GM03348 (cell line): ENCODE measurements at regions not wholly inside any gene's neighbourhood (a gene's known extent, or its start where the extent isn't known, plus 50 kb on each side); places are given as distances from the start of the nearest gene placed in this dataset.

Experiments
- DNase-seq: peaks from one replicate; pipeline ENCODE4 v3.0.0; 2012; ENCODE audit warnings: low spot score

DNA sequence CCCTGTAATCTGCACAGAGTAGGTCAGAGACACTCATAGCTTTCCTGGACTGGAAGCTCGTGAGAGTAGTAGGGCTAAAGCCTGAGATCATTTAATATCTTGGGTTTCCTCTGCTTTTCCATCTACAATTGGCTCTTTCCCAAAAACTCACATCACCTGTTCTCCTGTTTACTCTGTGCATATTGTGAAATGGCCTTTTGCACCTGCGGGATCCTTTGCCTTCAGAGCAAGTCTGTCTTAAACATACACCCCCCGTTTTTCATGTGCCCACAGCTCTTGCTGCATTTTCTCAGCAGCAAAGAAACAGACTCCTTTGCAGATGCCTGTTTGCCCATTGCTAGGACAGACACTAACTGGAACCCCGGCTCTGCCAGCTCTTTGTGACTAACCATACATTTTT lies 608.3 kb upstream of the PCDH10 start:
- DNase-seq: no peak

DNA sequence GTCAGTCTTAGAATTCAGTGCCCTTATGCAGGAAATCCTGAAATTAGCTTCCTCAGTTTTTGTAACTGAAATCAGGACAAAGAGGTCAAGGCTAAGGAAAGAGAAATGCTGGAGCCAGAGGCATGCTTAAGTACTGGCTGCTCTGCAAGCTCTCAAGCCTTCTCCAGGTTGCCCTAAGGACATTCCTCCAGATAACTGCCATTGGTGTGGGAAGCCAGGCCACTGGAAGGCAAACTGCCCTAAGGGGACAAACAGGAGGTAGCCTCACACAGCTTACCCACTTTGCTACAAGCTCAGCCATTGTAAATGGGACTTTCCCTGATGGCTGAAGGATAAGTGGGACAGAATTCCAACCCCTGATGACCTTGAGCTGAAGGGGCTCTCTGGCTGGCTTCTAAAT lies 606.9 kb upstream of the PCDH10 start:
- DNase-seq: no peak

DNA sequence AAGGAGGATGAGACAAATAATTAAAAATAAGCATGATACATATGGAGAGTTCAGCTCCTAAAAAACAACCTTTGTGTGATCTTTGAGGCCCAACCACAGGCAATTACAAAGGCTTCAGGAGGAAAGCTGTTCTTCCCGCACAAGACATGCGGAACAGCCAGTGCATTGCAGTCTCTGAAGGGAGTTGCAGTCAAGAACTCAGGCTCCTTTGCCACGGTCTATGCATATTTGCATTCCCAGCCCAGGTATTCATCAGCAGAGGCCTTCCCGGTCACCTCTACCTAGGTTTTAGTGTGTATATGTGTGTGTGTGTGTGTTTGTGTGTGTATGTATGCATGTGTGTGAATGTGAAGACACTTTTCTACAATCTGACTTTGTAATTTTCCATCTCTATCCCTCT lies 600.6 kb upstream of the PCDH10 start:
- DNase-seq: no peak

DNA sequence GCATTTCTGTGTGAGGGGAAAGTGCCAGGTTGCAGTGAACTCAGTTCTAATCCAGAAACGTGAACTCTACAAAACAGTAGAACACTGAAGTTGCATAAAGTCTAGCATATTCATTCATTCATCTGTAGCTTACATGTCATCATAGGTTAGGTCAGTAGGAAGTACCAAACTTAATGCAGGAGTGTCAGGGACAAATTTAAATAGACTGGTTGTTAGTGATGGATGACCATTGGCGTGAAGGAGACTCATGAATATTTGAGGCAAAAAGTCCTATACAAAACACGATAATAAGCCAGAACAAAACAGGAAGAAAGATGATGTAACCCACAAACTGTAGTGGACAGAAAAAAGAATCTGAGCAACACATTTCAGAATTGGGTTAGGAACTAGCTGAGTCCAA lies 592.8 kb upstream of the PCDH10 start:
- DNase-seq: no peak

DNA sequence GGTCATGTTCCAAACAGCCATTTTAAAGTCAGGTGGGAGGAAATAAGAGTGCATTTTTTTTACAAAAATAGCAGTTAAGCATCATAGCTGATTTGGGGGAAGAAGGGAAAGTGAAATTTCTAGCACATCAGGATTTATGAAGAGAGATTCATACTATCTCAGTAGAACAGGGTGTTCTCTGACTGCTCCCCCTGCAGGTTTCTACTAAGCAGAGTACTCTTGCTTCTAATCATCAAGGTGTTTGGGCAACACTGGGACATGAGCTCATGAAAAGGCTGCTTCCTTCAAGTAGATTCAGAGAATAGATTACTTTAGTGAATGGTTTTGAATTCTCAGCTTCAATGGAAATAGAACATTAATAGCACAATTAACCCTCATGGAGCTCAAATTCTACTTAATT lies 591.4 kb upstream of the PCDH10 start:
- DNase-seq: no peak

DNA sequence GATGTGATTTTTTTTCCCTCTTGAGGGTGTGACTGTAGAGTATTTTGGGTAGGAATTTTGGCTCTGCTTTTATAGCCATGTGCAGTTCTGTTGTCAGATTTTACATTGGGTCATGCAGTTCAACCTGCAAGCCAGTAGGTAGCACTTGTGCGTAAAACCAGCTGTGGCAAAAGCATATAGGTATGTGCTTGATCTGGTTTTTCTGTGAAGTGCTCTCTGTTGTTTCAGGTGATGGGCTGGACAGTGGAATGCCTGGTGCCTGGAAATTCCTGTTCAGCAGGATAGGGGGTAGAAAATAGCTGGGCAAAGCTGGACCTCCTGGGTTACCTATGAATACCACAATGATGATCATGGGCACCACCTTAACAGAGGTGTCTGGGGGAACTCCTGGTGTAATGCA lies 584.2 kb upstream of the PCDH10 start:
- no peak for DNase-seq

DNA sequence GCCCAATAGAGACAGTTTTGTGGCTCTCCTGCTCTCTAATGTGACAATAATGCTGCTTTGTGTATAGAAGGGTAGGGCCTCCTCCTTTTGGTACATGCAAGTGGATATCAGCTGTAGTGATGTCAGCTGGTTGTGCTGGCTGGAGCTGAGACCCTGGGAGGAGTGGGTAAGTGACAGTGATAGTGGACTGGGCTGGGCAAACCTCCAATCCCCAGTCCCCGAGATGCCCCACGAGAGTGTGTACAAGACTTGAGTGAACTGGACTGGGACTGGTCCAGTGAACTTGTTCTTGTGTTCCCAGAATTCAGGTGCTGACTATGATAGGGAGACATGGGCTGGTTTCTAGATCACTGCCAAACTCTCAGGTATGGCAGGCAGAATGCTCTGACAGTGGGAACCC lies 583.6 kb upstream of the PCDH10 start:
- DNase-seq: no peak

DNA sequence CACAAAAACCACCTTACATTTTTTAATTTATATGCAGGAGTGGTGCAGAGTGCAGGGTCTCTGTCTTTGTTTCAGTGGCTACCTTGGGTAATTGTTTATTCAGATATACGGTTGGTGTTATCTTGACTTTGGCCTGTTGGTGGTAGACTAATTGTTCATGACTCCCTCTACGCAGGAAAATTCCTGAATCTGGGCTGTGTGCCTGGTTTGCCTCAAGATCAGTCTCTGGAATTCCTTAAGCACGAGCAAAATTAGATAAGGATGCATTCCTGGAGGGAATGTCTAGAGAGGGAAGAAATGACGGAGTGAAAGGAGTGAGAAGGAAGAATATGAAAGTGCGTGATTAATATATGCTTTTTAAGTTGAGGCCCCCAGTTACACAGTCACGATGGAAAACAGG lies 576.9 kb upstream of the PCDH10 start:
- no peak for DNase-seq

DNA sequence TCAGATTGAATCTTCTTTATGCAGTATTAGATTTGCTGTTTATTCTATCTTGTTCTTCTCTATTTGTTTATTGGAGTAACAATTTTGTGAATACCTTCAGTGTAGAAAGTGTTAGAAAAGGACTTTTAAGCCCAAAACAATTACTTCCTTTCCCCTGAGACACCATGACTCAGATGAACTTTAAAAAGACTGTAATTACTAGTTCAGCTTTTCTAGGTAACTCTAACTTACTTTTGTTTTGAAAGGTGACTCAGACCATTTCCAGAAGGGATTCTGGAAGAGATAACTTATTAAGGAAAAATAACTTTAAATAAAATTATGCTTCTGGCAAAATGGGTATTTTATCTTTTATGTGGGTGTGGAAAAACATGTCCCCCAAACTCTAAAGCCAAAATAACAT lies 561.5 kb upstream of the PCDH10 start:
- DNase-seq: no peak

DNA sequence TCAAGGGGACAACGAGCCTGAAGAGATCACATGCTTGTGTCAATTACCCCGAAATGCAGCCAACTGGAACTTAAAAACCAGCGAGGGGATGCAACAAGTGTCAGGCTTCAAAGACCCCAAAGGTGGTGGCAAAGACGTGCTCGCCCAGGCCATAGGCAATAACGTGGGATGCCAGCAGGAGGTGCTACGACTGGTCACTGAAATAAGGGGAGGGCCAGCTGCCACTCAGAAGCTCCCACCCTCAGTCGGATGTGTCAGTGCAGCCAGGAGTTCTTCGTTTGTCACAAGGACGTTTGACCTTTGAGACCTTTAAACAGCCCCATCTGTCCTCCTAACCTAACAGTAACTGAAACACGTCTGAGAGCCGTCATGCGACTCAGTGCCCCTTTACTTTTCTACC lies 556.8 kb upstream of the PCDH10 start:
- no peak for DNase-seq

DNA sequence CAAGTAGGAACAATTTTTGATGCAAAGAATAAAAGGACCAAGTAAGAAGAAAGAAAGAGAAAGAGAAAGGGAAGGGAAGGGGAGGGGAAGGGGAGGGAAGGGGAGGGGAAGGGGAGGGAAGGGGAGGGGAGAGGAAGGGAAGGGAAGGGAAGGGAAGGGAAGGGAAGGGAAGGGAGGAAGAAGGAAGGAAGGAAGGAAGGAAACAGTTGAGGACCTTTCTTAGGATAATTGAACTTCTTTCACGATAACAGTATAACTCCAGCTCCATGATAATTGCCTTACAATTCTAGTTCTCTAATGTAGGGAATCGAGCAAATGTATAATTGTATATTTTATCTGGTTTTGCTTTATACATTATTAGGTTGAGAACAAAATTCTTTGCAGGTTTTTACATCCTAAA lies 556.2 kb upstream of the PCDH10 start:
- DNase-seq: no peak

DNA sequence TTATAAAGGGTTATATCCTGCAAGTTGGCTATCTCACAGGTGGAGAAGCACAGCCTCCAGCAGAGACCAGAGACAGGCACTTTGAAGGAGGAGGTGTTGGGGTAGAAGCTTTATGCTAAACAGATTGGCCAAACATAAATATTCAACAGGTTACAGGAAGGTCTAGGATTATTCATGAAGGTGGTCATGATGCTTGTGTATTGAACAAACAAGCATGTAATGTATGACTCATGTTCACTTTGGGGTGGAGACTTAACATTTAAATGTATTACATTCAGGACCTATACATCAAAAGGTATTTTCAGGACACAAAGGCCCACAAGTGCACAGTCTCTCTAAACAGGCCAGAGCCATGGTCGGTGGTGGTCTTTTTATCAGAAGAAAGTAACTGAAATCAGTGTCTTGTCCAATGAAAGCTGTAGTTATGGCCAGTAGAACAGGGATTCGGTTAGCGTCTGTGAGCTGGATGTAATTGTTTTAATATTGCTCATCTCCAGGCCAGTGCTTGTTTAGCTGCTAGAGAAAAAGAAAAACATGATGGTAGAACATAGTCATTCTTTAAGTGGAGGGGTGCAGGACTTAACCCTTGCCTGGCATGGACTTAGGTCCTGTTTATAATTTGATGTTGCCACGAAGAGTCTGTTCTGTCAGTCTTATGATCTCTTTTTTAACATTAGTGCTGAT lies 555.2 kb upstream of the PCDH10 start:
- DNase-seq: no peak

DNA sequence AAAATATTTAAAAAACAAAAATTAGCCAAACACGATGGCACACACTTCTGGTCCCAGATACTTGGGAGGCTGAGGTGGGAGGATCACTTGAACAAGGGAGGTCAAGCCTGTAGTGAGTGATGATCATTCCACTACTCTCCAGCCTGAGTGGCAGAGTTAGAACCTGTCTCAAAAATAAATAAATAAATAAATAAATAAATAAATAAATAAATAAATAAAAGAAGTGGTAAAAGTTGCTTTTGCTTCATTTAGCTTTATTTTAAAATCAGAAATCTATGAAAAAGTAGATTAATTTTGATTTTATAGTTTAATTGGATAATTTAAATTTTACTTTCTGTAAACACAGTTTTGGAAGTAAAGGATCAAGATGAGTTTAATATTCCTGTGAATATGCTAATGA lies 552.9 kb upstream of the PCDH10 start:
- DNase-seq: no peak

DNA sequence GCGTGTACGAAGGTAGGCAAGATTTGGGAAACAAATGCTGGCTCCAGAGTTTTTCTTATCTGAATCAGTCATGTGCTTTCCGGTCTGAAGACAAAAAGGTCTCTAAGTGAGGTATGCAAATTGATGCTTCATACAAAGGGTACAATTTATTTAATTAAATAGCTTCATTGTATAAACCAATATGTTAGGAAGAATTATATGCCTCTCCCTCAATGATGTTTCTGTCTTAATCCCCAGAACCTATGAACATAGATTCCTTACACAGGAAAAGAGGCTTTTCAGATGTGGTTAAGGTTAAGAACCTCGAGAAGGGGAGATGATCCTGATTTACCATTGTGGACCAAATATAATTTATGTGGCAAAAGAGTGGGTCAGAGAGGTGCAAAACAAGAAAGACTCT lies 543.5 kb upstream of the PCDH10 start:
- no peak for DNase-seq

DNA sequence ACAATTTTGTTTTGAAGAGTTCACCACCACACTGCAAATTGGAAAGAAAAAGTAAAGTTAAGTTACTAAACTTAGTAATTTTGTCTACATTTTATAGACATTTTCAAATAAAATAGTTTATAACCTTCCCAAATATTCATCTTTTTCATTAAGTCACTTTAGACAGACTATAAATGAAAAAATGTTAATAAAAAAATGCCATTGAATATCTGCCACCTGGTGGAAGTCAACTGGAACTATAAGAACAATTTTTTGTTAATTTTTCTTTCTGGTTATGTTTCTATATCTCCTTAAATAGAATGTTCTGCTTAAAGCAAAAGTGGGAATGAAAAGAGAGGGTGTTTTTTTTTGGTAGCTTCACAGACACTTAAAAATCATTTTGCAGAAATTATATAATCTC lies 534.4 kb upstream of the PCDH10 start:
- DNase-seq: peak; percentile 3

DNA sequence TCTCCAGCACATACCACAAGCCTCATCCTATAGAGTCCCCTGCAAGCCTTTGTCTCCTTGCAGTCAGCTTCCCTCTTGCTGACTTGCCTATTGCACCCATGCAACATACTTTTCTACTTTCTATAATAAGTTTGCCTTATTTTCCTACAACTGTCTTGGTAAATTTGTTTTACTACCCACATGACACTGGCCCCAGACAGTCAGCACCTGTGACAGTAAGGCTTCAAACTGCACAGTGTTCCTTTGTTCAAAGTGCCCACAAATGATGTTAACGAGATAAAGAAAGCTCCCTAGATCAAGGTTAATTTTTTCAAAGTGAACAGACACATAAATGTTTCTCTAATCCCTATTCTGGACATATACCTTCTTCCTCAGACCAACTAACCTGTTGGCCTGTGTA lies 529.1 kb upstream of the PCDH10 start:
- DNase-seq: no peak

DNA sequence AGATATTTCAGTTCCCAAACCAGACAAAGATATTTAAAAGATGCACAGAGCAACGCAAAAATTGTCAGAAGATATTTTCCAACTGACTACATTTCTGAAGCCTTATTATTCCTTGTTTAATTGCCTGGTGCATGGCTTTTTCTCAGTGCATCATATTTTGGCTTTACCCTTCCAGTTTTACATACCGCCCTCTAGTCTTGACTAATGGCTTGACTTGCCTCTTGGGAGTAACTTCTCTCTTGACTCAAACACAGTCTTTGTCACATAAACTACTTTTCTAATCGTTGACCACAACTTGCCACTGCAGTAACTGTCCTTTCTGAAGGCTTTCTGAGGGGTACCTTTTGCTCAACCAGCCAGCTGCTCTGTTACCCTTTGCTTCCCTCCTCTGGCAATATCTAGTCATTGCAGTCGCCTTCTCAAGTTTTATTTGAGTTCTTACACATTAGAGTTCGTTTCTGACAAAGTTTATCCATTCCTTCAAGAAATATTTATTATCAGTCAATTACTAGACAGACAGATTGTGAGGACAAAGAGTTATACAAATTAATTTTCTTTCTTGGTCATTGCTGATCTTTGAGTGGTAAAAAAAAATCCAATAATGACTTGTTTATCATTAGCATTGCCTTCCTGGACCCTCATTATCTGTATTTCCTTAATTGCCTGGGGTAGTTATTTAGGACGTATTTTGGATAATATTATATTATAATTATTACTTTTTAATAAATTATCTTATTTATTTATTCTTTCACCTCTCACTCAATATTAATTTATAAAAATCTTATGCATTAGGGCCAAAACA lies 506.9 kb upstream of the PCDH10 start:
- no peak for DNase-seq

DNA sequence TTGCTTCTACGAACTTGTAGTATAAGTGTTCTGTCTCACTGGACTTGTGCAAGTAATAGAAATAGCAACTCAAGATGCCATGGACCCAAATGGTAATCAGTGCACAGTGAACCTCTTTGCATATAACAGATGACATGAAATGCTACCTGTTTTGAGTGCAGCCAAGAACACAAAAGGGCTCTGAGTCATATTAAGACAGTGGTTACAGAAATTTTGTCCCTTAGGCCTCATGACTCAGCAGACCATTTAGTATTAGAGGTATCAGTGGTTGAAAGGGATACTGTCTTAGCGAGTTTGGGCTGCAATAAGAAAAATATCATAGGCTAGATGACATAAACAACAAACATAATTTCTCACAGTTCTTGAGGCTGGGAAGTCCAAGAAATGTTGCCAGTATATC lies 502.9 kb upstream of the PCDH10 start:
- no peak for DNase-seq

DNA sequence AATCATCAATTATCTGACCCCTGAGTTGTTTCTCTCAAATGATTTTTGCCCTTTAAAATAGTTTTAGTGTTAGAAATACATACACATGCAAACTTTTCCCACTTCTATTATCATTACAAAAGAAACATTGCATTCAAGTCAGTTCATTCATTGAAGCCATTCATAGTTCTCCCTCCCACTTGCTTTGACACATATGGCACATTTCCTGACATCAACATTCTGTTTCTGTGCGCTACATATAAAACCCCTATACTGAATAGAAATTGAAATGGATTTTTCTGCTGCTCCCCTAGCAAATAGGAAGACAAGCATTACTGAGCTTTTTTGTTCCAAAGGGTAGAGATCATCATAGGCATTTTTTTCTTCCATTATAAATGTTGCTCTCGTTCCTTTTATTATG lies 497.9 kb upstream of the PCDH10 start:
- DNase-seq: no peak

DNA sequence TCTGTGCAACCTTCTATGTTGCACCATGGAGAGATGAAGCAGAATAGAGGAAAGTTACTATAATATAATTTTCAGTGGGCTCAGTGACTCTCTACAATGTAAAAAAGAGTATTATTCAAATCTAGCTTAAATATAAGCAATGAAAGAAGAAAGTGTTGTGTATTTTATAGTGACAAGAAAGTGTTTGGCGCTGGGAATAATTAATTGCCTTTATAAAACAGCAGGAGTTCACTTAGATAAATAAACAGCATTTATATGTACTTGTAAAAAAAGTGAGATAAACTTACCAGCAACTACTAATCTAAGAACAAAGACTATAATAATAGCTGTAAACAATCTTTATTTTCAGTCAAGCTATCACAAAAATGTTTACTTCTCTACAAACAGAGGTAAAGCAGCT lies 488.9 kb upstream of the PCDH10 start:
- DNase-seq: no peak

DNA sequence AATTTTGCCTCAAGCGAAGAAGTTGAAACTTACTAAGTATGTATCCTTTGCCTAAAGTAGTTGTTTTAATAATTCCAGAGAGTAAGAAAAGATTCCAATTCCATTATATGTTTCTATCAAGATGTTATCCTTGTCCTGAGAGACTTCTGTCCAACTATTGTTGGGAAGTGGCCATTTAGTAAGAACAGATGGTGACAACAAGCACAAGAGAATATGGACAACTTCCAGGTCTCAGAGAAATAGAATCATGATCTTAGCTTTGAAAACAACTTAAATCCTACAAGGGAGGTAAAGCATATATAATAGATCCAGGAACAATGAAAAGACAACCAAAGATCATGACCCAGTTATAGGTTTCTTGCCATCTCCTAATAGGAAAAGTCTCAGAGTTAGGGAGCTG lies 486.6 kb upstream of the PCDH10 start:
- no peak for DNase-seq

DNA sequence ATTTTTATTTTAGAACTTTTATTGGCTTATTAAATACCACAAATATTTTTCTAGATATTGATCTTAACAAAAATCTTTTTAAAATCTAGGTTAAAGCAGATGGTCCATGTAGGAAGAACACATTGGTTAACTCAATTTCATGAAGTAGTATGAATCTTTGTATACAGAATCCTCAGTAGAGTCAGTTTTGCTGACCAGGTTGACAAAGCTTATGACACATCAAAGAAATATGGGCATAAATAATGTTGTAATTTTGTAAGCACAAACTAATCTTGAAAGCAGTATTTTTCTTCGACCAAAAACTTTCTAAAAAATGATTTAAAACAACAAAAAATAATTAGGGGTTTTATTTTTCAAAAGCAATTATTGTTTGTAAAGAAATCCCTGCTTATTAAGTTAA lies 479.3 kb upstream of the PCDH10 start:
- DNase-seq: no peak

DNA sequence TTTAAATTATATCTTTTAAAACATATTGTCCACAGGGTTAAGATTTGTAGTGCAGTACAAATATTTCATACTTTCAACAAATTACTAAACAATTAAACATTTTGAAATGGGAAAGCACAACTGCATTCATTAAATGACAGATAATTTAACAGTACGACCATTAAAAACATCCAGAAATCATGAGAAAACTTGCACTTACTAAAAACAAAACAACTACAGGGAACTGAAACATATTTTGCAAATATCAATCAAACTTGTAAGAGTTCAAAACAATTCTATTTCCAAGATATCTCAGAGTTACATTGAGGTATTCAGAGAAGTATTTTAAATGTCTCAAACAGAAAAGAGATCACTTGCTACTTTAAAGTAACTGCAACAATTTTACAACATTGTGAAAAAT lies 478.5 kb upstream of the PCDH10 start:
- no peak for DNase-seq

DNA sequence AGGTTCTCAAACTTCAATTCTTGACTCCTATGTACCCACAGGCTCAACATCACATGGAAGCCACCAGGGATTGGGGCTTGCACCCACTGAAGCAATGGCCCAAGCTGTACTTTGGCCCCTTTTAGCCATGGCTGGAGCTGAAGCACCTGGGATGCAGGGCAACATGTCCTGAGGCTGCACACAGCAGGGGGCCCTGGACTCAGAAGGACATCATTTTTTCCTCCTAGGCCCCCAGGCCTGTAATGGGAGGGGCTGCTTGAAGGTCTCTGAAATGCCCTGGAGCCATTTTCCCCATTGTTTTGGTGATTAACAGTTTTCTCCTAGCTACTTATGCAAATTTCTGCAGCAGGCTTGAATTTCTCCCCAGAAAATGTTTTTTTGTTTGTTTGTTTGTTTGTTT lies 465.1 kb upstream of the PCDH10 start:
- DNase-seq: no peak
